GM23248 (cell line): ENCODE measurements at regions not wholly inside any gene's neighbourhood (a gene's known extent, or its start where the extent isn't known, plus 50 kb on each side); places are given as distances from the start of the nearest gene placed in this dataset.

Experiments used
- DNase-seq: peaks from one replicate; pipeline ENCODE4 v3.0.0-alpha.2; 2015
- H2AFZ ChIP-seq: fragments of 200-600 bp; sonication (generic); 2 replicates; pipeline ENCODE4 v1.6.1; 2016; ENCODE audit warnings: antibody characterized with exemption
- H3F3A ChIP-seq: fragments of 200-600 bp; sonication (generic); 2 replicates; pipeline ENCODE4 v1.6.1; 2016; ENCODE audit warnings: mild to moderate bottlenecking, antibody characterized with exemption, mixed run types; ENCODE audit not compliant: insufficient read depth
- H3K27ac ChIP-seq: fragments of 200-600 bp; sonication (generic); 2 replicates; pipeline ENCODE4 v1.5.1; 2016; ENCODE audit warnings: mild to moderate bottlenecking
- H3K27me3 ChIP-seq: fragments of 200-600 bp; sonication (generic); replicated peaks from 2 replicates; pipeline ENCODE4 v1.6.1; 2016; ENCODE audit warnings: mild to moderate bottlenecking; ENCODE audit not compliant: insufficient read depth
- H3K36me3 ChIP-seq: fragments of 200-600 bp; sonication (generic); 2 replicates; pipeline ENCODE4 v1.6.1; 2016; ENCODE audit warnings: low read depth, mild to moderate bottlenecking
- H3K4me1 ChIP-seq: fragments of 200-600 bp; sonication (generic); 2 replicates; pipeline ENCODE4 v1.6.1; 2016; ENCODE audit warnings: mild to moderate bottlenecking; ENCODE audit not compliant: insufficient read depth
- H3K4me2 ChIP-seq: fragments of 200-600 bp; sonication (generic); one replicate; pipeline ENCODE4 v1.6.1; 2016; ENCODE audit warnings: mild to moderate bottlenecking; ENCODE audit not compliant: unreplicated experiment
- H3K4me3 ChIP-seq: fragments of 200-600 bp; sonication (generic); 2 replicates; pipeline ENCODE4 v1.5.1; 2016; ENCODE audit warnings: mild to moderate bottlenecking
- H3K79me2 ChIP-seq: fragments of 200-600 bp; sonication (generic); 2 replicates; pipeline ENCODE4 v1.6.1; 2016; ENCODE audit warnings: mild to moderate bottlenecking; ENCODE audit not compliant: insufficient read depth
- H3K9ac ChIP-seq: fragments of 200-600 bp; sonication (generic); 2 replicates; pipeline ENCODE4 v1.6.1; 2016; ENCODE audit warnings: mild to moderate bottlenecking
- H3K9me2 ChIP-seq: fragments of 200-600 bp; sonication (generic); 2 replicates; pipeline ENCODE4 v1.6.1; 2016; ENCODE audit warnings: mixed run types, mild to moderate bottlenecking, moderate library complexity; ENCODE audit not compliant: insufficient read depth
- H3K9me3 ChIP-seq: fragments of 200-600 bp; sonication (generic); one replicate; pipeline ENCODE4 v1.6.1; 2017; ENCODE audit warnings: low read depth
- H4K20me1 ChIP-seq: fragments of 200-600 bp; sonication (generic); 2 replicates; pipeline ENCODE4 v1.6.0; 2016; ENCODE audit not compliant: insufficient read depth
- EZH2 ChIP-seq: fragments of 200-600 bp; sonication (generic); IDR thresholded peaks from 2 replicates; pipeline ENCODE4 v1.6.1; 2018; ENCODE audit warnings: antibody characterized with exemption, mild to moderate bottlenecking; ENCODE audit not compliant: insufficient read depth, poor library complexity, severe bottlenecking
- EZH2phosphoT487 ChIP-seq: fragments of 200-600 bp; sonication (generic); IDR thresholded peaks from 2 replicates; pipeline ENCODE4 v1.6.1; 2018; ENCODE audit warnings: antibody characterized with exemption, moderate library complexity, mild to moderate bottlenecking, low read depth; ENCODE audit not compliant: insufficient read depth
- WGBS, 2 experiments: methylation state at CpG; one replicate each; pipeline ENCODE4 v1.1.6; 2015 to 2017; ENCODE audit warnings: low lambda C conversion rate in 2 of 2, low coverage in 1 of 2; ENCODE audit errors: missing lambda C conversion rate in 2 of 2; 5-methylcytosine and 5-hydroxymethylcytosine counted together
- in situ Hi-C: fragments of 300-500 bp; cut with MboI; formaldehyde crosslinking; loops from 2 replicates; pipeline ENCODE4 v1.15.0; 2020

DNA sequence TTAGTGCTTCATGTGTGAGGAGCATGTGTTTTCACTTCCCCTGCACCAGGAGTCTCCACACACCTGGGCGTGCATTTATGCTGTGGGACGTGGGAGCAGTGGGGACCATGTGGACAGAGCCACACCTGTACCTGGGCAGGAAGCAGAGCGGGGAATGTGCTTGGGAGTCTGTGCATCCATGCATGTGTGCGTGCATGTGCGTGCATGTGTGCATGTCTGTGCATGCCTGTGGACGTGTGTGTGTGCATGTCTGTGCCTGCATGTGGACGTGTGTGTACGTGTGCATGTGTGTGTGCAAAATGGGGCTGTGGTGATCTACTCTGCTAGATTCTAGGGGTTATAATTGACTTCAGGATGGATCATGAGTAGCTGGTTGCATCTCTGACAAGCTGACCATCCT lies 224.0 kb upstream of the GMDS start:
- H3K9me2 ChIP-seq, result no peaks in the 10 kb centered on the region
- H4K20me1 ChIP-seq, result no peaks in the 10 kb centered on the region
- no peak overlapping the region for H3K4me3 ChIP-seq
- no peak overlapping the region for H2AFZ ChIP-seq
- peaks cover 67% of the 10 kb centered on the region for H3K27me3 ChIP-seq
- no peak for TF ChIP-seq EZH2
- TF ChIP-seq EZH2phosphoT487, result no peak
- no peaks in the 10 kb centered on the region for H3K4me1 ChIP-seq
- WGBS, 2 experiments, result 53 to 66% methylated on average over 8 of the region's 8 CpGs
- no peak overlapping the region for H3K4me2 ChIP-seq
- no peaks in the 10 kb centered on the region for H3F3A ChIP-seq
- in situ Hi-C loops, result no loop called here
- H3K79me2 ChIP-seq, result no peaks in the 10 kb centered on the region
- H3K9ac ChIP-seq, result no peak overlapping the region
- H3K27ac ChIP-seq, result no peak overlapping the region
- no peaks in the 10 kb centered on the region for H3K9me3 ChIP-seq
- no peak for DNase-seq
- H3K36me3 ChIP-seq, result no peaks in the 10 kb centered on the region

- Histone ChIP-seq H3K27me3 (peaks cover 67% of the 10 kb centered on the region), H3K27ac (no peak overlapping the region), H3K36me3 (no peaks in the 10 kb centered on the region), H3K4me3 (no peak overlapping the region), H3K9ac (no peak overlapping the region), H3K4me2 (no peak overlapping the region), H3K9me2 (no peaks in the 10 kb centered on the region), H3K4me1 (no peaks in the 10 kb centered on the region), H3K79me2 (no peaks in the 10 kb centered on the region), H4K20me1 (no peaks in the 10 kb centered on the region), H2AFZ (no peak overlapping the region), H3F3A (no peaks in the 10 kb centered on the region), H3K9me3 (no peaks in the 10 kb centered on the region)
- DNase-seq, result no peak
- in situ Hi-C loops, result no loop called here
- WGBS, 2 experiments, result 18 to 20% methylated on average over 3 to 4 of the region's 4 CpGs
- TF ChIP-seq EZH2phosphoT487, result no peak
- no peak for TF ChIP-seq EZH2
Observed at GRCh38 chr6:2468601-2468955, 223.2 kb upstream of the GMDS start.

DNA sequence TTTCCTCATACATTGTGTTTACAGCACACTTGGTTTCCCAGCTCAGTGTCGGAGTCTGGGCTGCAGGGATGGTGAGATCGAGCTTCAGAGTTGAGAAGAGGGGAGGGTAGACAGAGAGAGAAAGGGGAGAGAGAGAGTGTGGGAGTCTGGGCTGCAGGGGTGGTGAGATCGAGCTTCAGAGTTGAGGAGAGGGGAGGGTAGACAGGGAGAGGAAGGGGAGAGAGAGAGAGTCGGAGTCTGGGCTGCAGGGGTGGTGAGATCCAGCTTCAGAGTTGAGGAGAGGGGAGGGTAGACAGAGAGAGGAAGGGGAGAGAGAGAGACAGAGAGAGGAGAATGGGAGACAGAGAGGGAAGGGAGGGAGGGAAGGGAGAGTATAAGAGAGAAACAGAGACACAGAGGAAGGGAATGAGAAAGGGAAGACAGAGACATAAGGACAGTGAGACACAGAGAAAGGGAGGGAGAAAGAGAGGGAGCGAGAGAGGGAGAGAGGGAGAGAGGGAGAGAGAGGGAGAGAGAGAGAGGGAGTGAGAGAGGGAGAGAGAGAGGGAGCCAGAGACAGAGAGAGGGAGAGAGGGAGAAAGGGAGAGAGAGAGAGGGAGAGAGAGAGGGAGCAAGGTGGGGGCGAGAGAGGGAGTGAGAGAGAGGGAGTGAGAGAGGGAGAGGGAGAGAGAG lies 222.7 kb upstream of the GMDS start:
- no peak overlapping the region for H3K4me3 ChIP-seq
- peaks cover 63% of the 10 kb centered on the region for H3K27me3 ChIP-seq
- H3F3A ChIP-seq, result no peaks in the 10 kb centered on the region
- H3K36me3 ChIP-seq, result no peaks in the 10 kb centered on the region
- no peak overlapping the region for H3K27ac ChIP-seq
- no peaks in the 10 kb centered on the region for H4K20me1 ChIP-seq
- no peaks in the 10 kb centered on the region for H3K9me3 ChIP-seq
- in situ Hi-C loops, result no loop called here
- H3K4me1 ChIP-seq, result no peaks in the 10 kb centered on the region
- TF ChIP-seq EZH2phosphoT487 (no peak), EZH2 (no peak)
- 5 to 19% methylated on average over 4 to 6 of the region's 6 CpGs for WGBS, 2 experiments
- no peak overlapping the region for H3K4me2 ChIP-seq
- H2AFZ ChIP-seq, result no peak overlapping the region
- no peak overlapping the region for H3K9ac ChIP-seq
- DNase-seq, result no peak
- no peaks in the 10 kb centered on the region for H3K79me2 ChIP-seq
- no peaks in the 10 kb centered on the region for H3K9me2 ChIP-seq

DNA sequence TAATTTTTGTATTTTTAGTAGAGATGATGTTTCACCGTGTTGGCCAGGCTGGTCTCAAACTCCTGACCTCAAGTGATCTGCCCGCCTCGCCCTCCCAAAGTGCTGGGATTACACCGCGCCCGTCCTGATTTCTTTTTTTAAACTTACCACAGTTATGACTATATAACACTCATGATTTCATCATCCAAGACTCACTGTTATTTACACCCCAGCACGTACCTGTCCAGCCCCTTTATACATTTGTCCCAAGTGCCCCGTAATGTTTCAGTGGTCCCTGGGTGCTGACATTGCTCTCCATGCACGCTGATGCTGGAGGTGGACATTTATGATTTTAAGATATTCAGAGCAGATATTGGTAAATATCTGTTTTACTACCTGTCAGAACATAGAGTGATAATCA lies 219.9 kb upstream of the GMDS start:
- H3K4me2 ChIP-seq, result no peak overlapping the region
- H3K9me3 ChIP-seq, result no peaks in the 10 kb centered on the region
- no peak for TF ChIP-seq EZH2phosphoT487
- no peak for TF ChIP-seq EZH2
- H2AFZ ChIP-seq, result no peak overlapping the region
- H4K20me1 ChIP-seq, result no peaks in the 10 kb centered on the region
- no peaks in the 10 kb centered on the region for H3K9me2 ChIP-seq
- WGBS, 2 experiments, result 68 to 73% methylated on average over 9 of the region's 9 CpGs
- no peak overlapping the region for H3K27ac ChIP-seq
- peaks cover 60% of the 10 kb centered on the region for H3K27me3 ChIP-seq
- in situ Hi-C loops, result no loop called here
- H3F3A ChIP-seq, result no peaks in the 10 kb centered on the region
- H3K4me1 ChIP-seq, result no peaks in the 10 kb centered on the region
- H3K36me3 ChIP-seq, result no peaks in the 10 kb centered on the region
- DNase-seq, result no peak
- no peaks in the 10 kb centered on the region for H3K79me2 ChIP-seq
- no peak overlapping the region for H3K9ac ChIP-seq
- H3K4me3 ChIP-seq, result no peak overlapping the region

DNA sequence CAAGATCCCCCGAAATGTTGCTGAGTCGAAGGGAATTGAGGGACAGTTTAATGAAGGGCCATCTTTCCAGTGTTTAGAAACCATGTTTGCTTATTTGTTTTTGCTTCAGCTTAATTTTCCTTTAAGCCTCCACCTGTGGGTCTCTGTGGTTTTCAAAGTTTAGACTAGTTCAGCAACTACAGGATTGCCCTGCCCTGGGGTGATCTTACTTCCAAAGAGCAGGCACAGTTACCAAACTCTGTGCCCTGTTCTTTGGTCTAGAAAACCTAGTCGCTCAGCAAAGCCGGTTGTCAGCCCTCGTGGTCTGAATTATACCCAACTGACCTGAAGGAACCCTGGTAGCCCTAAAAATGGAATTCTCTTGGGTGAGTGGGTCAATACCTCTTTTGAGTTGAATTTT lies 219.2 kb upstream of the GMDS start:
- no peaks in the 10 kb centered on the region for H3K9me2 ChIP-seq
- no peaks in the 10 kb centered on the region for H3F3A ChIP-seq
- in situ Hi-C loops, result no loop called here
- TF ChIP-seq EZH2, result no peak
- H3K9me3 ChIP-seq, result no peaks in the 10 kb centered on the region
- no peak overlapping the region for H3K9ac ChIP-seq
- H2AFZ ChIP-seq, result no peak overlapping the region
- H3K4me1 ChIP-seq, result no peaks in the 10 kb centered on the region
- H3K36me3 ChIP-seq, result no peaks in the 10 kb centered on the region
- no peak overlapping the region for H3K4me2 ChIP-seq
- 43 to 53% methylated on average over 5 of the region's 5 CpGs for WGBS, 2 experiments
- H3K4me3 ChIP-seq, result no peak overlapping the region
- no peak for DNase-seq
- no peaks in the 10 kb centered on the region for H3K79me2 ChIP-seq
- H4K20me1 ChIP-seq, result no peaks in the 10 kb centered on the region
- peaks cover 53% of the 10 kb centered on the region for H3K27me3 ChIP-seq
- no peak overlapping the region for H3K27ac ChIP-seq
